HPDE6-E6E7 (cell line): ENCODE measurements at regions not wholly inside any gene's neighbourhood (a gene's known extent, or its start where the extent isn't known, plus 50 kb on each side); places are given as distances from the start of the nearest gene placed in this dataset.

Experiments
- DNase-seq: peaks from one replicate; pipeline ENCODE4 v3.0.0; 2011; ENCODE audit warnings: missing footprints; ENCODE audit errors: extremely low spot score

- no peak for DNase-seq
These were observed 1123.7 kb upstream of the PABPC4L start for GRCh38 chr4:135325264-135325663.

- DNase-seq = no peak
These were observed 1118.1 kb upstream of the PABPC4L start for GRCh38 chr4:135319685-135320084.

- DNase-seq = no peak
These were observed 1114.7 kb upstream of the PABPC4L start for GRCh38 chr4:135316266-135316779.

GRCh38 chr4:135290136-135290535, 1088.5 kb upstream of the PABPC4L start:
- DNase-seq = no peak

- no peak for DNase-seq
These were observed 1082.3 kb upstream of the PABPC4L start for GRCh38 chr4:135283934-135284333.

- DNase-seq = no peak
These were observed 1081.1 kb upstream of the PABPC4L start for GRCh38 chr4:135282676-135283075.

- DNase-seq = no peak
These were observed 1079.6 kb upstream of the PABPC4L start for GRCh38 chr4:135281230-135281629.

GRCh38 chr4:135277980-135278315, 1076.4 kb upstream of the PABPC4L start:
- no peak for DNase-seq

- no peak for DNase-seq
These were observed 1075.7 kb upstream of the PABPC4L start for GRCh38 chr4:135277068-135277979.

- no peak for DNase-seq
These were observed 1072.8 kb upstream of the PABPC4L start for GRCh38 chr4:135274416-135274815.

- DNase-seq = no peak
These were observed 1067.7 kb upstream of the PABPC4L start for GRCh38 chr4:135269125-135269890.

GRCh38 chr4:135268369-135268768, 1066.8 kb upstream of the PABPC4L start:
- DNase-seq = no peak

- no peak for DNase-seq
These were observed 1065.7 kb upstream of the PABPC4L start for GRCh38 chr4:135267148-135267865.

GRCh38 chr4:135256111-135256510, 1054.5 kb upstream of the PABPC4L start:
- DNase-seq = no peak

GRCh38 chr4:135250040-135250439, 1048.5 kb upstream of the PABPC4L start:
- DNase-seq = no peak

GRCh38 chr4:135249024-135249423, 1047.4 kb upstream of the PABPC4L start:
- DNase-seq = no peak

GRCh38 chr4:135244696-135245095, 1043.1 kb upstream of the PABPC4L start:
- DNase-seq = no peak

- no peak for DNase-seq
These were observed 1042.5 kb upstream of the PABPC4L start for GRCh38 chr4:135244056-135244455.

GRCh38 chr4:135240796-135241195, 1039.2 kb upstream of the PABPC4L start:
- no peak for DNase-seq

GRCh38 chr4:135239964-135240363, 1038.4 kb upstream of the PABPC4L start:
- DNase-seq = no peak

- DNase-seq = no peak
These were observed 1037.4 kb upstream of the PABPC4L start for GRCh38 chr4:135238940-135239339.

GRCh38 chr4:135236048-135236447, 1034.5 kb upstream of the PABPC4L start:
- DNase-seq = no peak
